A549 (cell line): ENCODE measurements at regions not wholly inside any gene's neighbourhood (a gene's known extent, or its start where the extent isn't known, plus 50 kb on each side); places are given as distances from the start of the nearest gene placed in this dataset.

Source experiments
- HMGXB4 ChIP-seq: fragments of 250-450 bp; sonication (Bioruptor Pico); IDR thresholded peaks from 2 replicates; pipeline ENCODE4 v1.5.0; 2021; ENCODE audit warnings: mild to moderate bottlenecking, moderate library complexity, borderline replicate concordance
- POLR2A ChIP-seq: IDR thresholded peaks from 2 replicates; pipeline ENCODE4 v1.6.1; 2012; ENCODE audit warnings: mild to moderate bottlenecking, low read length
- RNF2 ChIP-seq: fragments of 200-600 bp; sonication (generic); IDR thresholded peaks from 2 replicates; pipeline ENCODE4 v1.6.1; 2016; ENCODE audit warnings: low read depth, mild to moderate bottlenecking, antibody characterized with exemption, moderate library complexity, borderline replicate concordance
- TF ChIP-seq, protein P1 (sequence below): fragments of >200 bp; sonication (Bioruptor Twin); formaldehyde crosslinking; IDR thresholded peaks from 3 replicates; pipeline ENCODE4 v1.5.1; 2016

DNA sequence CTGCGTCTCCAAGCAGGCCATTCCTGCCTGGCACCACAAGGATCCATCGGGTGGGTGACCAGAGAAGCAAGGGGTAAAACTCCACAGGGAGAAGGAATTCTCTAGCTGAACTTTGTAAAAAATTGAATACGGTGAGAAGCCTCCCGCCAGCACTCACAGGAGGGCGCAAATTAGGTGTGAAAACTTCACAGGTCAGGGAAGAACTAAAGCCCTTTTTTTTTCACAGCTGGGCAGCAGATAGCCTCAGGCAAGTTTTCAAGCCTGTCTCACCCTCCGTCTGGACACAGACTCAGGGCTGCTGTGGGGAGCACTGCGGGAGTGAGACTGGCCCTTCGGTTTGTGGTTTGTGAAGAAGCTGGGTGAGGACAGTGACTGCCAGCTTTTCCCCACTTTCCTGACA, 224.1 kb upstream of the FGF16 start:
- TF ChIP-seq, protein P1, sequence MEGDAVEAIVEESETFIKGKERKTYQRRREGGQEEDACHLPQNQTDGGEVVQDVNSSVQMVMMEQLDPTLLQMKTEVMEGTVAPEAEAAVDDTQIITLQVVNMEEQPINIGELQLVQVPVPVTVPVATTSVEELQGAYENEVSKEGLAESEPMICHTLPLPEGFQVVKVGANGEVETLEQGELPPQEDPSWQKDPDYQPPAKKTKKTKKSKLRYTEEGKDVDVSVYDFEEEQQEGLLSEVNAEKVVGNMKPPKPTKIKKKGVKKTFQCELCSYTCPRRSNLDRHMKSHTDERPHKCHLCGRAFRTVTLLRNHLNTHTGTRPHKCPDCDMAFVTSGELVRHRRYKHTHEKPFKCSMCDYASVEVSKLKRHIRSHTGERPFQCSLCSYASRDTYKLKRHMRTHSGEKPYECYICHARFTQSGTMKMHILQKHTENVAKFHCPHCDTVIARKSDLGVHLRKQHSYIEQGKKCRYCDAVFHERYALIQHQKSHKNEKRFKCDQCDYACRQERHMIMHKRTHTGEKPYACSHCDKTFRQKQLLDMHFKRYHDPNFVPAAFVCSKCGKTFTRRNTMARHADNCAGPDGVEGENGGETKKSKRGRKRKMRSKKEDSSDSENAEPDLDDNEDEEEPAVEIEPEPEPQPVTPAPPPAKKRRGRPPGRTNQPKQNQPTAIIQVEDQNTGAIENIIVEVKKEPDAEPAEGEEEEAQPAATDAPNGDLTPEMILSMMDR = no peak
- TF ChIP-seq RNF2 (no peak), HMGXB4 (CRISPR knock-in tag) (no peak), POLR2A (no peak)
